ENCODE measurements at regions not wholly inside any gene's neighbourhood (a gene's known extent, or its start where the extent isn't known, plus 50 kb on each side); places are given as distances from the start of the nearest gene placed in this dataset.
"Not testable (repeated sequence)": the region's sequence is repeated elsewhere in the genome, so short reads cannot be mapped to it uniquely, and the experiment has no call there.

GRCh38 chr6:163735076-163735475 is 320.6 kb downstream of the QKI start:
- no peak for DNase-seq (ENCODE audit: low read depth)

GRCh38 chr6:163733061-163733460 is 318.5 kb downstream of the QKI start:
- no peak for DNase-seq (ENCODE audit: low read depth)

GRCh38 chr6:163732479-163732878 is 318.0 kb downstream of the QKI start:
- DNase-seq (ENCODE audit: low read depth) = no peak

- DNase-seq (ENCODE audit: low read depth) = not testable (repeated sequence)
Measured at GRCh38 chr6:163732014-163732351, 317.5 kb downstream of the QKI start.

- DNase-seq (ENCODE audit: low read depth) = no peak
Measured at GRCh38 chr6:163731215-163732013, 316.9 kb downstream of the QKI start.

- DNase-seq (ENCODE audit: low read depth) = no peak
Measured at GRCh38 chr6:163730246-163731210, 316.0 kb downstream of the QKI start.

- no peak for DNase-seq (ENCODE audit: low read depth)
Measured at GRCh38 chr6:163729127-163729872, 314.8 kb downstream of the QKI start.

GRCh38 chr6:163728442-163729126 is 314.1 kb downstream of the QKI start:
- DNase-seq (ENCODE audit: low read depth) = no peak

GRCh38 chr6:163726037-163726695 is 311.6 kb downstream of the QKI start:
- DNase-seq (ENCODE audit: low read depth) = no peak

- no peak for DNase-seq (ENCODE audit: low read depth)
Measured at GRCh38 chr6:163725008-163725941, 310.8 kb downstream of the QKI start.

- DNase-seq (ENCODE audit: low read depth) = no peak
Measured at GRCh38 chr6:163724196-163724595, 309.7 kb downstream of the QKI start.

- DNase-seq (ENCODE audit: low read depth) = no peak
Measured at GRCh38 chr6:163723759-163724158, 309.2 kb downstream of the QKI start.

- DNase-seq (ENCODE audit: low read depth) = no peak
Measured at GRCh38 chr6:163721922-163722692, 307.6 kb downstream of the QKI start.

GRCh38 chr6:163721435-163721834 is 306.9 kb downstream of the QKI start:
- DNase-seq (ENCODE audit: low read depth) = no peak

GRCh38 chr6:163720460-163721235 is 306.1 kb downstream of the QKI start:
- no peak for DNase-seq (ENCODE audit: low read depth)

- DNase-seq (ENCODE audit: low read depth) = no peak
Measured at GRCh38 chr6:163720005-163720404, 305.5 kb downstream of the QKI start.

- DNase-seq (ENCODE audit: low read depth) = no peak
Measured at GRCh38 chr6:163719028-163719742, 304.7 kb downstream of the QKI start.

- no peak for DNase-seq (ENCODE audit: low read depth)
Measured at GRCh38 chr6:163718537-163718936, 304.0 kb downstream of the QKI start.
